ENCODE measurements at regions not wholly inside any gene's neighbourhood (a gene's known extent, or its start where the extent isn't known, plus 50 kb on each side); places are given as distances from the start of the nearest gene placed in this dataset.

- in situ Hi-C loops (cut with MboI): no loop called here
- CTCF ChIA-PET: interaction anchor here (0.7 kb wide), 1 partner anchor 14 kb away, joined by 3 read pairs; no protein-coding TSS in a partner anchor
- TF ChIP-seq RB1 (IDR thresholded peaks at IDR 0.05; ENCODE audit: borderline replicate concordance) (no peak), ZBTB4 (CRISPR knock-in tag; IDR thresholded peaks at IDR 0.05) (no peak), ASH2L (IDR thresholded peaks at IDR 0.05; ENCODE audit: borderline replicate concordance, low read depth) (no peak), RCOR1 (conservative IDR thresholded peaks at IDR 0.05; ENCODE audit: low read depth, low read length) (no peak), STAT1 (conservative IDR thresholded peaks at IDR 0.05) (no peak), HDAC6 (IDR thresholded peaks at IDR 0.05; ENCODE audit: unreplicated experiment) (no peak), NBN (IDR thresholded peaks at IDR 0.05) (no peak), DPF2 (IDR thresholded peaks at IDR 0.05) (no peak), RUNX3 (IDR thresholded peaks at IDR 0.05; ENCODE audit: low read length) (no peak), MTA2 (IDR thresholded peaks at IDR 0.05; ENCODE audit: low read depth) (no peak), GATAD2B (conservative IDR thresholded peaks at IDR 0.05; ENCODE audit: low read depth) (no peak), MYC (IDR thresholded peaks at IDR 0.05; ENCODE audit: insufficient read depth, insufficient read length, insufficient replicate concordance, low read length, severe bottlenecking) (no peak)
- TF ChIP-seq, protein P1, sequence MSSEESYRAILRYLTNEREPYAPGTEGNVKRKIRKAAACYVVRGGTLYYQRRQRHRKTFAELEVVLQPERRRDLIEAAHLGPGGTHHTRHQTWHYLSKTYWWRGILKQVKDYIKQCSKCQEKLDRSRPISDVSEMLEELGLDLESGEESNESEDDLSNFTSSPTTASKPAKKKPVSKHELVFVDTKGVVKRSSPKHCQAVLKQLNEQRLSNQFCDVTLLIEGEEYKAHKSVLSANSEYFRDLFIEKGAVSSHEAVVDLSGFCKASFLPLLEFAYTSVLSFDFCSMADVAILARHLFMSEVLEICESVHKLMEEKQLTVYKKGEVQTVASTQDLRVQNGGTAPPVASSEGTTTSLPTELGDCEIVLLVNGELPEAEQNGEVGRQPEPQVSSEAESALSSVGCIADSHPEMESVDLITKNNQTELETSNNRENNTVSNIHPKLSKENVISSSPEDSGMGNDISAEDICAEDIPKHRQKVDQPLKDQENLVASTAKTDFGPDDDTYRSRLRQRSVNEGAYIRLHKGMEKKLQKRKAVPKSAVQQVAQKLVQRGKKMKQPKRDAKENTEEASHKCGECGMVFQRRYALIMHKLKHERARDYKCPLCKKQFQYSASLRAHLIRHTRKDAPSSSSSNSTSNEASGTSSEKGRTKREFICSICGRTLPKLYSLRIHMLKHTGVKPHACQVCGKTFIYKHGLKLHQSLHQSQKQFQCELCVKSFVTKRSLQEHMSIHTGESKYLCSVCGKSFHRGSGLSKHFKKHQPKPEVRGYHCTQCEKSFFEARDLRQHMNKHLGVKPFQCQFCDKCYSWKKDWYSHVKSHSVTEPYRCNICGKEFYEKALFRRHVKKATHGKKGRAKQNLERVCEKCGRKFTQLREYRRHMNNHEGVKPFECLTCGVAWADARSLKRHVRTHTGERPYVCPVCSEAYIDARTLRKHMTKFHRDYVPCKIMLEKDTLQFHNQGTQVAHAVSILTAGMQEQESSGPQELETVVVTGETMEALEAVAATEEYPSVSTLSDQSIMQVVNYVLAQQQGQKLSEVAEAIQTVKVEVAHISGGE (CRISPR knock-in tag; IDR thresholded peaks at IDR 0.05): no peak
- TF ChIP-seq, protein P2, sequence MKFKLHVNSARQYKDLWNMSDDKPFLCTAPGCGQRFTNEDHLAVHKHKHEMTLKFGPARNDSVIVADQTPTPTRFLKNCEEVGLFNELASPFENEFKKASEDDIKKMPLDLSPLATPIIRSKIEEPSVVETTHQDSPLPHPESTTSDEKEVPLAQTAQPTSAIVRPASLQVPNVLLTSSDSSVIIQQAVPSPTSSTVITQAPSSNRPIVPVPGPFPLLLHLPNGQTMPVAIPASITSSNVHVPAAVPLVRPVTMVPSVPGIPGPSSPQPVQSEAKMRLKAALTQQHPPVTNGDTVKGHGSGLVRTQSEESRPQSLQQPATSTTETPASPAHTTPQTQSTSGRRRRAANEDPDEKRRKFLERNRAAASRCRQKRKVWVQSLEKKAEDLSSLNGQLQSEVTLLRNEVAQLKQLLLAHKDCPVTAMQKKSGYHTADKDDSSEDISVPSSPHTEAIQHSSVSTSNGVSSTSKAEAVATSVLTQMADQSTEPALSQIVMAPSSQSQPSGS (IDR thresholded peaks at IDR 0.05; ENCODE audit: low read length): no peak
- TF ChIP-seq, protein P3, sequence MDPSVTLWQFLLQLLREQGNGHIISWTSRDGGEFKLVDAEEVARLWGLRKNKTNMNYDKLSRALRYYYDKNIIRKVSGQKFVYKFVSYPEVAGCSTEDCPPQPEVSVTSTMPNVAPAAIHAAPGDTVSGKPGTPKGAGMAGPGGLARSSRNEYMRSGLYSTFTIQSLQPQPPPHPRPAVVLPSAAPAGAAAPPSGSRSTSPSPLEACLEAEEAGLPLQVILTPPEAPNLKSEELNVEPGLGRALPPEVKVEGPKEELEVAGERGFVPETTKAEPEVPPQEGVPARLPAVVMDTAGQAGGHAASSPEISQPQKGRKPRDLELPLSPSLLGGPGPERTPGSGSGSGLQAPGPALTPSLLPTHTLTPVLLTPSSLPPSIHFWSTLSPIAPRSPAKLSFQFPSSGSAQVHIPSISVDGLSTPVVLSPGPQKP (IDR thresholded peaks at IDR 0.05; ENCODE audit: low read depth, low read length): no peak
Measured at GRCh38 chr5:164235300-164235891, 730.0 kb downstream of the MAT2B start.

More at GRCh38 chr5:164235300-164235891, 730.0 kb downstream of the MAT2B start:
- DNase-seq (ENCODE audit: low read depth, low spot score): no peak
- ChIA-PET RAD21 (ENCODE audit: unreplicated experiment) (no interaction called here), POLR2A (interaction anchor here (0.6 kb wide), 1 partner anchor 81 kb away, joined by 3 read pairs; no protein-coding TSS in a partner anchor), SMC1A (ENCODE audit: uncharacterized antibody, unreplicated experiment) (interaction anchor here (1.1 to 1.6 kb wide), 3 partner anchors 25 to 182 kb away, joined by 3 to 4 read pairs (median 3); no protein-coding TSS in a partner anchor)
- WGBS (ENCODE audit: insufficient coverage, insufficient replicate concordance, low lambda C conversion rate, missing lambda C conversion rate): 44% methylated on average over 3 of the region's 3 CpGs
- Histone ChIP-seq H2AFZ (ENCODE audit: control insufficient read depth, low read depth, low read length) (no peak overlapping the region), H3K4me1 (ENCODE audit: control insufficient read depth, insufficient read depth, low read length) (no peaks in the 10 kb centered on the region), H3K79me2 (ENCODE audit: control insufficient read depth, insufficient read depth, low read length) (no peaks in the 10 kb centered on the region), H3K9me3 (replicated peaks; ENCODE audit: control insufficient read depth, insufficient read depth, low read length) (no peaks in the 10 kb centered on the region), H3K27ac (ENCODE audit: control insufficient read depth, insufficient read depth) (no peak overlapping the region), H3K36me3 (ENCODE audit: control insufficient read depth in 2 of 2, insufficient read depth in 2 of 2, low read length in 1 of 2) (no peaks in the 10 kb centered on the region), H3K4me2 (ENCODE audit: control insufficient read depth, insufficient read depth) (no peak overlapping the region), H3K4me3 (no peak overlapping the region), H3K9ac (ENCODE audit: control insufficient read depth, insufficient read depth, low read length) (no peak overlapping the region), H3K27me3 (replicated peaks in 1 of 2; ENCODE audit: control insufficient read depth in 2 of 2, insufficient read depth in 2 of 2, low read length in 1 of 2) (no peaks in the 10 kb centered on the region), H4K20me1 (ENCODE audit: control insufficient read depth, insufficient read depth) (no peaks in the 10 kb centered on the region)
- BruUV-seq (replicated peaks): no TSS peak
- no peak for FAIRE-seq
- intact Hi-C loops (cut with micrococcal nuclease; ENCODE audit: unreplicated experiment): no loop called here
- ATAC-seq: no peak

Measured in GM12878 (cell line).